ENCODE measurements at regions not wholly inside any gene's neighbourhood (a gene's known extent, or its start where the extent isn't known, plus 50 kb on each side); places are given as distances from the start of the nearest gene placed in this dataset.
"Not testable (repeated sequence)": the region's sequence is repeated elsewhere in the genome, so short reads cannot be mapped to it uniquely, and the experiment has no call there.

DNA sequence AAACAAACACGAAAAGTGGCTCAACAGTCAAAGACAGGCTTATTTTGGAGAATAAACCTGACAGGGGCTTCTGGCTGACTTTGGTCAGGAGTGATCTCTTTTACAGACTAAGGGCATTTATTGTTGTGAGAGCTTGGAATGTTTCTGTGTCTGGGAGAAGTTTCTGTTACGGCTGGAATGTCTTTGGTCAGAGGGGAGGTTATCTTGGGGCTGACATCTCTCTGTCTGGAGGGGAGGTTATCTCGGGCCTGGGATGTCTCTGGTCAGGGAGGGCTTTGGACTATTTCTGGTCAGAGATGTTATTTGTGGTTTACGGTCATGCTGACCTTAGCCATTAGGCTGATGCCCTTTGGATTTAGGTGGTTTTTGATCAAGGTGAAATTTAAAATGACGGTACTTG is 345.5 kb upstream of the FSIP2 start:
- no peak for DNase-seq

DNA sequence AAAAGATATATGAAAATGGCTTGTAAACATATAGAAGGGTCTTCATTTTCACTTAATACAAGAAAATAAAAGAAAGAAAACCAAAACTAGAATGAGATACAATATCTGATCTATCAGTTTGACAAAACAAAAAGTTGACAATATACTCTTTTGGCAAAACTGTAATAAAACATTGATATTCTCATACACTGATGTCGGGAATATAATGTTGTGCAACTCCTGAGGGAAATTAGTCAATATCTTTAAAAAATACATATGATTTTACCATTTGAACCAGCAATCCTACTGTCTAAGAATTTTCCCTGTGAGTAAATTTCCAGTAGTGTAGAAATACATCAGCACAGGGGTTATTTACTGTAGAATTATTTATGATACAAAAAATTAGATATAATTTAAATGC is 336.1 kb upstream of the FSIP2 start:
- DNase-seq: no peak

DNA sequence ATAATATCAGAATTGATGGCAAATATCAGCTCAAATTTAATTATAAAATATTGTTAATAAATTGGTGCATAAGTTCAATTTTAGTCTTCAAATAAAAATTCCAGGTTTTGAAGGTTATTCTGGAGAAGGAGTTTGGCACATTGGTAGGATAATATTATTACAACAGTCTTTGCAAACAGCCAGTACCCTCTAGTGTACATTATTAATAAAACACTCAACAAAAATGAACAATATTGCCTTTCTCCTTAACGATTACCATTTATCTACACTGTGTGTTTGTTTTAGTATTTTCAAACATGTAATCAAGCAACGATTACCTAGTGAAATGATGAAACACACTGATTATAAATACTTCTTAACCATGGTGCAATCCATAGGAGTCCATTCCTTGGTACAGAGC is 334.0 kb upstream of the FSIP2 start:
- DNase-seq: no peak

DNA sequence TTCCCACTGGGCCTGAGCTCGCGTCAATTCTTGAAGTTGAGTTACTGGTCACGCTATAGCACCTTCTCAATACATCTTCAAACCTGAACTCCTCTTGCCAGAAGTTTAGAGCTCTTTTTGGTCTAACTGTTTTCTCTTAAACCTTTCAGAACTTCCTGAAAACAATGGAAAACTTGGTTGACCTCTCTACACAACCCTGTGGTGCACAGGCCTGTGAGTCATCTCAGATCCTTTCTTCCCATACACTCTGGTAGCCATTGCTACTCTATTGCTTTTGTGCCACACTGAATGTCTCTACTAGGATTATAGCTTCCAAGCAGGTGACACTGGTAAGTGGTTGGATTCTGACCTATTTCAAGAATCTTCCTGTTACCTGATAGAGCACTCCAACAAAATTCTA is 321.5 kb upstream of the FSIP2 start:
- DNase-seq: no peak

DNA sequence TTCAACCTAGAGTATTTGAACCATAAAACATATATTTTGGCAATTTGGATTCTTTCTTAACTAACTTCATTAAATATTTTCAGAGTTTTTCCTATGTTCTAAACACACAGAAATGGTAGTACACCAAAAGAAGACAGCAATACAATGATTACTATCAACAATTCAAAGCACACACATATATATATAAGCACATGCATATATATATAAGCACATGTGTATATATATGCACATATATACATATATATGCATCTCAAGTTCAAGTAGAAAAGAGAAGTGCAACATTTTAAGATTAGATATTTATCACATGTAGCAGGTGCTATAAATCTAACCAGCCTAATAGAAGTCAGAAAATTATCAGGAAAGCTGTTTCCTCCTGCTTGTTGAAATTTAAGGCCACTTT is 320.9 kb upstream of the FSIP2 start:
- no peak for DNase-seq

DNA sequence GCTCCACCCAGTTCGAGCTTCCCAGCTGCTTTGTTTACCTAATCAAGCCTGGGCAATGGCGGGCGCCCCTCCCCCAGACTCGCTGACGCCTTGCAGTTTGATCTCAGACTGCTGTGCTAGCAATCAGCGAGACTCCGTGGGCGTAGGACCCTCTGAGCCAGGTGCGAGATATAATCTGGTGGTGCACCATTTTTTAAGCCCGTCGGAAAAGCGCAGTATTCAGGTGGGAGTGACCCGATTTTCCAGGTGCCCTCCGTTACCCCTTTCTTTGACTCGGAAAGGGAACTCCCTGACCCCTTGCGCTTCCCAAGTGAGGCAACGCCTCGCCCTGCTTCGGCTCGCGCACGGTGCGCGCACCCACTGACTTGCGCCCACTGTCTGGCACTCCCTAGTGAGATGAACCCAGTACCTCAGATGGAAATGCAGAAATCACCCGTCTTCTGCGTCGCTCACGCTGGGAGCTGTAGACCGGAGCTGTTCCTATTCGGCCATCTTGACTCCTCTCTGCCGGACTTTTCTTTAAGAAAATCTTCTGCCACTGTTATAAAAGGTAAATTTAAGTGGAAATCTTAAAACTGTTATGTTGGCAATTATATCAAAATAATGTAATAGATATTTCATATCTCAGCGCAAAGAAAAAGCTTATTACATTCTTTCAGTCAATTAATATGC is 313.5 kb upstream of the FSIP2 start:
- DNase-seq: not testable (repeated sequence)

DNA sequence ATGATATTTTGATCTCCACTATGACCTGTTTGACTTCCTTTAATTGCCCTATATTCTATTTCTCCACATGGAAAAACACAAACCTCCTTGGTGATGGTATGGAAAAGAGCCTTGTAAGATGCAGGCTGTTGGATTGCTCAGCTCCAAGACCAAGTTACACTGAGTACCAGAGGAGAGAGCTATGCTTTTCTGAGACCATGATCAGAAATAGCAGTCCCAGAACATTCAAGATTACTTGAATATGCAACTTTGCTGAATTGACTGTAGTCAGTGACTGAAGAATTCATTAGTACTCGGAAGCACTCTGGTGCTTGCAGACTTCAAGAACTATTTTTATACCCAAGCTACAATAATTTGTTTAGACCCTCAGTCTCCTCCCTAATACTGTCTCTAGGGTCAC is 310.6 kb upstream of the FSIP2 start:
- no peak for DNase-seq

DNA sequence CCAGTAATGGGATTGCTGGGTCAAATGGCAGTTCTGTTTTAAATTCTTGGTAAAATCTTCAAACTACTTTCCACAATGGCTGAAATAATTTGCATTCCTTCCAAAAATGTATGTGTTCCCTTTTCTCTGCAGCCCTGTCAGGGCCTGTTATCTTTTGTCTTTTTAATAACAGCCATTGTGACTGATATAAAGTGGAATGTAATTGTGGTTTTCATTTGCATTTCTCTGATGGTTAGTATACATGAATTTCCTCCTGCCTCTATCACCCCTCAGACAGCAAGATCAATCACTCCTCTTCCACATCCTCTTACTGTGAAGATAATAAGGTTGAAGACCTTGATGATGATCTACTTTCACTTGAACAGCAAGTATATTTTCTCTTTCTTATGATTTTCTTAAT is 304.8 kb upstream of the FSIP2 start:
- no peak for DNase-seq

DNA sequence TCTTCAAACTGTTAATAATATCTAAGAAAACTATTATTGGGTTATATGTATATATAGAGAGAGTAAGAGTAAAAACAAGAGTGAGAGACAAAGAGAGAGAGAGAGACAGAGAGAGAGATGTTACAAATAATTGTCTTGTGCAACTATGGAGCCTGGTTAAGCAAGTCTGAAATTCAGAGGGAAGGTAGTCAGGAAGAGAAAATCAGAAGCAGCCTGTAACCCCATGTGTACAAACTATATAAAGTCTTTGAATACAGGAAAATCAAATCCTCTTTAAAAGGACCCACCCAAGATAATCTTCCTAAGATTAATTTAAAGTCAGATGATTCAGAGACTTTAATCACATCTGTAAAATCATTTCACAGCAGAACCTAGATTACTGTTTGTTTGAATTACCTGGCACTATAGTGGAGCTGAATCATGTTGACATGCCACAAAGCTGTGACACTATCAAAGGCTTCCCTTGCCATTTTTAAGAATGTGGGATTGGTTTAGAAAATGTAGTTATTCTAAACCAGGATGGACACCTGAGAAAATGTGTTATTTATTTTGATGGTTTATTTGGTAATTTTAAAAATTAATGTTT is 301.7 kb upstream of the FSIP2 start:
- no peak for DNase-seq

DNA sequence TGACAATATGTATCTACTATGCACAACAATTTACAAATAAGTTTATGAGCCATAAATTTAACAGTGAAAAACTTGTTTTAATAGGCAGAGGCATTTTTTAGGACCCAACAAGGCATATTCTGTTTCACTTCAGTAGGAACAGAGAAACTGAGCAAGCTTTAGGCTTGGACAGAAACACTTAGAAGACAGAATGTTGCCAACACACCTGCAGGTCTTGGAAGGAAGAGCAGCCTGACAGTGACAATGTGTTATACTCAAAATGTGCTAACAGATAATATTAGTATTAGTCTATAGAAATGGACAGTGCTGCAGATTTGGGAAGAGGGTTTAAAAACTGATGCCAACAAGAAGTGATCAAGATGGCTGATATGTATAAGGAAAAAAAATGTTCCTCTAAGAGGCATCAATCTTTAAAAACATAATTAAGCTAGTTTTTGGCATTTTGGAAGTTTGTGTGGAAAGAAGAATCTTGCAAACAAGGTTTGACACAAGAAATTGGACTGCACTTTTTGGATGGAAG is 297.1 kb upstream of the FSIP2 start:
- DNase-seq: no peak

DNA sequence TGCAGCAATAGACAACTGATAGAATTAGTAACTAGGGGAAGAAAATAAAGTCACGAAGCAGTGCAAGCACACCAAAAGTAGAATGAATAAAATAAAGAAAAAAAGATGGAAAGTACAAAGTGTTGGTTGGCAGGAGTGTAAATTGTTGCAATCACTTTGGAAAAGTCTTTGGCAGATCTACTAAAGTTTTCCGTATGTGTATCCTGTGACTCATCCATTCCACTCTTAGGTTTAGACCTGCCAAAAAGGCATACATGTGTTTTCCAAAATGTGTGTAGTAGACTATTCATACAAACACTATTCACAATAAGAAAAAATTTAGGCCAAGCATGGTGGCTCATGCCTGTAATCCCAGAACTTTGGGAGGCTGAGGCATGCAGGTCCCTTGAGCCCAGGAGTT is 282.1 kb upstream of the FSIP2 start:
- no peak for DNase-seq

DNA sequence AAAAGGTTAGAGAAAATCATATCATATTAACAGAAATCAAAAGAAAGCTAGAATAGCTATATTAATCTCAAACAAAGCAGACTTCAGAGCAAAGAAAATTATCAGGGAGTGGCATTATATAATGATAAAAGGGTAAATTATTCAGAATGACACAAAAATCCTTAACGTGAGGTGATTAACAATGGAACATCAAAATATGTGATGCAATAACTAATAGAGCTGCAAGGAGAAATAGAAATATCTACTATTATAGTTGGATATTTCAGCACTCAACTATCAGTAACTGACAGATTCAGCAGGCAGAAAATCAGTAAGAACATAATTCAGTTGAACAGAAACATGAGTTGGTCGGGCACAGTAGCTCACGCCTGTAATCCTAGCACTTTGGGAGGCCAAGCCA is 275.1 kb upstream of the FSIP2 start:
- no peak for DNase-seq

DNA sequence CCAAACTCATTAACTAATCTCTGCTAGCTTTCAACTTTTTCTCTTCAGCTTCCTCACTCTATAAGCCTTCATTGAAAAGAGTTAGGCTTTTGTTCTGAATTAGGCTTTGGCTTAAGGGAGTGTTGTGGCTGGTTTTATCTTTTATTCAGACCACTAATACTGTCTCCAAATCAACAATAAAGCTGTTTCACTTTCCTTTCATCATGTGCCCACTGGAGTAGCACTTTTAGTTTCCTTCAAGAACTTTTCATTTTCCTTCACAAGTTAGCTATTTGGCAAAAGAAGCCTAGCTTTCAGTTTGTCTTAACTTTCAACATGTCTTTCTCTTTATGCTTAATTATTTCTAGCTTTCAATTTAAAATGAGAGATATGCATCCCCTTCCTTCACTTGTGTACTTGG is 271.7 kb upstream of the FSIP2 start:
- no peak for DNase-seq

DNA sequence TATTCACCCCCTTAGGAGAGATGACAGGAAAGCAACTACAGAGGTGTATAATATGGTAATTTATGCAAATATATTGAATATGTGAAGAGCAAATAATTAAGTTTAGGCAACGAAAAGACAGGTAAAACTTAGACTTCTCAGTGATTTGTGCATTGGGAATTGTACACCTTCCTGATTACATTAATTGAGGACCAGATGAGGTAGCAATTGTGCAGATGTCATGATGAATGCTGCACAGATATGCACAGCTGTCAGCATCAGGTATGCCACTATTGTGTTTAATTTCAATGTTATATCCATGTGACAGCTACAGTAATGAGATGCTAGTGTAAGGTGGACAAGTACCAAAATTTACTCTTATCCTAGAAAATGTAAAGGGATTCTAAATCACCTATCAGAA is 267.2 kb upstream of the FSIP2 start:
- DNase-seq: no peak

DNA sequence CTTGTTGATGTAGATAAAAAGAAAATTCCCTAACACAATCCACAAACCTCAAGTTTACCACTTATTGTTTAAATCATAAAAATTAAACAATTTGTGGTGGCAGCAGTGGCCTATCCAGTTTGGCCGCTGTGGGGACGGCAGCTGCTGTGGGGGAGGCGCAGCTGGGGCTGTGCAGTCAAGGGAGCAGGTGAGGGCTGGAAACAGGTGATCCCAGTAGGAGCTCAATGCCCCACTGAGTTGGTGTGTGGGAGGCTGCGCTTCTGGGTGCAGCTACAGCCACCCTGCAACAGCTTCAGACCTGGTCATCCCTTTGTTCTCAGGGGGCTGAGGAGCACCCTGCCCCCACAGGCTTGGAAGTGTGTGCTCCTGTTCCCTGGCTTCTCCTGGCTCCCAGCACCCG is 266.0 kb upstream of the FSIP2 start:
- DNase-seq: no peak

DNA sequence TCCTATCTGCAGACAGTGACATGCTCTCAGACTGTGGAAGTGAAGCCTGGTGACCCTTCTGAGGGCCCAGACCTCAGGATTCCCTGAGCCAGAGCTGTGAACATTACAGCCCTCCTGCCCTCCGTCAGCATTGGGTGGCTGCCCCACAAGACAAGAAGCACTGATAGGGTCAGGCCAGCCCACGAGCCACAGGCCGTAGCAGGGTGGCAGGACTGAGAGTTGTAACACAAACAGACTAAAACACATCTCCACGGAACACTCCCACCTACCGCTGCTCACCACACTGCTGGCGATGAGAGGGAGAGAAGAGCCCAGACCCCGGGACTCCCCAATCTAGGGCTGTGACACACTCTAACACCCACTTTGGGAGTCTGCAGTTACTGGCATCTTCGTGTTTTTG is 264.8 kb upstream of the FSIP2 start:
- DNase-seq: no peak

DNA sequence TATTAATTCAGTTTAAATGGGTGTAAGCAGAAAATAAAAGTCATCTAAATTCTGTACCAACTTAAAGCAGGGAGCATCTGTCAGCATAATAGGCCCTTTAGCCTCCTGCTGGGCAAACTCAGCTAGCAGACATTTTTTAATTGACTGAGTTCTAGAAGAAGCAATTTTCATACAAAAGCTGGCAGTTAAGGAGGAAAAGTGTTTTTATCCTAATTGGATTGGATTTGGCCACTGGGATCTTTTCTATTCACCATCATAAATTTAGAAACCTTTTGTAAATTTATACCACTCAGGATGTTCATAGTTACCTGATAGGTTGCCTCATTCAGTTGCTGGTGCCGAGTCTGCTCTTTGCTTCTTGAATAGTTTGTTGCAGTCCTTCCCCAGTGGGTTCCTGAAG is 262.7 kb upstream of the FSIP2 start:
- DNase-seq: no peak

DNA sequence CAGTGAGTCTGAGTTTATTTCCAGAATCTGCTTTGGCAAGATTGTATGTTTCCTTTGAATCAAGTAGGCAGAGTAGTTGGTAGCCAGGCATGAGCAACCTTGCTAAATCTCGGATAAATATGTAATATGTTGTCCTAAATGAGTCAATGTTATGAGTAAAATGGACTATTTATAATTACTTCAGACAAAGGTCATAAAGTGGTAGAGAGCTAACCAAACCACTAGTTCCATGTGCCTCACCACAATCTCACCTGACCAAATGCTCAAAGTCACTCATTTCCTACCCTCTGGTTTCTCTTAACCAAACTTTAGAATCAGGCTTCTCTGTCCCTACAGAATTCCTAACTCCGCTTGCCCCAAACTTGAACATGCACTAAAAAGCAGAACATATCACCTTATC is 261.2 kb upstream of the FSIP2 start:
- DNase-seq: no peak

DNA sequence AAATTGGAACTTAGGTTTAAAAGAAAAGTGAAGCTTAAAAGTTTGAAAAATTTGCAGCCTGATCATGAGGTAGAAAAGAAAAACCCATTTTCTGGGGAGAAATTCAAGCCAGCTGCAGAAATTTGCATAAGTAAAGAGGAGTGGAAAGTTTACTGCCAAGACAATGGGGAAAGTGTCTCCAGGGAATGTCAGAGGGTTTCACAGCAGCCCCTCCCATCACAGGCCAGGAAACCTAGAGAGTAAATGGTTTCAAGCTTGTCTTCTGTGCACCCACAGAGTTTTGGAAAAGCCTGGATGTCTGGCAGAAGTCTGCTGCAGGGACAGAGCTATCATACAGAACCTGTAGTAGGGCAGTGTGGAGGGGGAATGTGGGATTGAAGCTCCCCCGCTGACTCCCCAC is 254.0 kb upstream of the FSIP2 start:
- no peak for DNase-seq

DNA sequence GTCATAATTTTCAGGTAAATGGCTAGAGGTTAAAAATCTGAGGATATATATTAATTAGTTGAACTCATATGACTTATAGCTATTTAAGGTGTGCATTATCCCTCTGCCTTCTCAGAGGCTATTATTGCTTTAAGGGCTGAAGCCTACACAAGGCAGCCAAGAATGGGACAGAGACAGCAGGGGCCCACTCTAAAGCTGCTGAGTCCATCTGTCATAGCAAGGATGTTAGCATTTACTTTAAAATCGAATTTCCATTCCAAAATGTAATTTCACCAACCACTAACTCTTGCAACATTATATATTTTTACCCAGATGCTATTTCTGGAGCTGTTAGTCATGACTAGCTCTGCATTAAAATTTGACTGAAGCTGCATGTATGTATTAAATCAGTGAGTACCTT is 236.3 kb upstream of the FSIP2 start:
- DNase-seq: no peak

DNA sequence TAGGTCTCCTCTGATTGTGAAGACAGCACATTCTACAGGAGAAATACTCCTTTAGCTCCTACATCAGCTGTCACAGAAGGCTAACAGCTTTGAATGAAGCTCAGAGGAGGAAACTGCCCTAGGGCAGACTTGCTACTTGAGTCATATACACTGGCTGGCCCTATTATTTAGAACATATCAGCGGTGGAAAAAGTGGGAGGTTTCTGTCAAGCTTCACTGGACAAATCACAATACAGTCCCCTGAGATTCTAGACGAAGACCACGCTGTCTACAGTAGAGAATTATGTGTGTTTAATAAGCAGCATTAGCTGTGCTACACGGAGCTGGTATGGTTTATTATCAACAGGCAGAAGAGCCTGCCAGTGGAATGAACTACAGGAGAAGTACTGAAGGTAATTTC is 230.9 kb upstream of the FSIP2 start:
- no peak for DNase-seq

DNA sequence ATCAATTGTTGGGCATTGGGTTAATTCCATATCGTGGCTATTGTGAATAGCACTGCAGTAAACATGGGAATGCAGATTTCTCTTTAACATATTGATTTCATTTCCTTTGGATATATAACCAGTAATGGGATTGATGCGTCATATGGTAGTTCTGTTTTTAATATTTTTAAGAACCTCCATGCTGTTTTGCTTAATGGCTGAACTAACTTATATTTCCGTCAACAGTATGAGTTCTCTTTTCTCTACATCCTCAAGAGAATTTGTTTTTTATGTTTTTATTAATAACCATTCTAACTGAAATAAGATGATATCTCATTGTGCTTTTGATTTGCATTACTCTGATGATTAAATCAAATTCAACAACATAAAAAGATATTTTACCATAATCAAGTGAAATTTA is 228.5 kb upstream of the FSIP2 start:
- no peak for DNase-seq

DNA sequence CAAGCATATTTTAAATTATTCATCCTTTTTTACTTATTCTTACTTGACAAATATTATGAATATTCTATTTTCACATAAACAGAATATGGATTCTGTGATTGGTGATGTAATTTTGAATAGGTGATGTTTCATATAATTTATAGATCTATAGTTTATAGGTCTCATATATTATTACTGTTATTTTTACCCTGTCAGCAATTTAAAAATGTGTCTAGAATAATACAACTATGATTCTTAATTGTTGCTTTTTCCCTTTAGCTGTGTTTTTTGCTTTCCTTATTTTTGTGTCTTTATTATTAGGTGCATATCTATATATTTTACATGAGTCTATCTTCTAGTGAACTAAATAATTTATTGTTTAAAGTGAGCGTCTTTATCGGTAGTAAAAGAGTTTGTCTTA is 226.7 kb upstream of the FSIP2 start:
- DNase-seq: no peak

DNA sequence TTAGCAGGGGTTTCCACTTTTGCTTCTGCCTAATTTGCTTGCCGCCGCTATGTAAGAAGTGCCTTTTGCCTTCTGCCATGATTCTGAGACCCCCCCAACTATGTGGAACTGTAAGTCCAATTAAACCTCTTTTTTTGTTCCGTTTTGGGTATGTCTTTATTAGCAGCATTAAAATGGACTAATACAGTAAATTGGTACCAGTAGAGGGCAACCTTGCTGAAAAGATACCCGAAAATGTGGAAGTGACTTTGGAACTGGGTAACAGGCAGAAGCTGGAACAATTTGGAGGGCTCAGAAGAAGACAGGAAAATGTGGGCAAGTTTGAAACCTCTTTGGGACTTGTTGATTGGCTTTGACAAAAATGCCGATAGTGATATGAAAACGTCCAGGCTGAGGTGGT is 216.1 kb upstream of the FSIP2 start:
- peak; percentile 1 for DNase-seq

DNA sequence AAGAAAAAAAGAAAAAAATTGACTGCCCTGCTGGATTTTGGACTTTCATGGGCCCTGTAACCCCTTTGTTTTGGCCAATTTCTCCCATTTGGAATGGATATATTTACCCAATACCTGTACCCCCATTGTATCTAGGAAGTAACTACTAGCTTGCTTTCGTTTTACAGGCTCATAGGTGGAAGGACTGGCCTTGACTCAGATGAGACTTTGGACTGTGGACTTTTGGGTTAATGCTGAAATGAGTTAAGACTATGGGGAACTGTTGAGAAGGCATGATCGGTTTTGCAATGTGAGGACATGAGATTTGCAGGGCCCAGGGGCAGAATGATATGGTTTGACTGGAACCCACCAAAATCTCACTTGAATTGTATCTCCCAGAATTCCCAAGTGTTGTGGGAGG is 214.4 kb upstream of the FSIP2 start:
- not testable (repeated sequence) for DNase-seq
